HFFc6 (cell line): ENCODE measurements at regions not wholly inside any gene's neighbourhood (a gene's known extent, or its start where the extent isn't known, plus 50 kb on each side); places are given as distances from the start of the nearest gene placed in this dataset.
"Not testable (repeated sequence)": the region's sequence is repeated elsewhere in the genome, so short reads cannot be mapped to it uniquely, and the experiment has no call there.

Experiments
- DNase-seq: peaks from one replicate; pipeline ENCODE4 v3.0.0-alpha.2; 2018
- H3K27ac Mint-ChIP-seq: 2 replicates; pipeline ENCODE4 v1.8.0; 2020; ENCODE audit warnings: mild to moderate bottlenecking, mixed read lengths
- H3K27me3 Mint-ChIP-seq: 2 replicates; pipeline ENCODE4 v1.8.0; 2021; ENCODE audit warnings: mild to moderate bottlenecking, moderate library complexity, mixed read lengths; ENCODE audit not compliant: insufficient read depth
- H3K36me3 Mint-ChIP-seq: 2 replicates; pipeline ENCODE4 v1.8.0; 2021; ENCODE audit warnings: low read depth, mixed read lengths
- H3K4me1 Mint-ChIP-seq: 2 replicates; pipeline ENCODE4 v1.8.0; 2020; ENCODE audit warnings: low read depth, mixed read lengths
- H3K4me3 Mint-ChIP-seq: 2 replicates; pipeline ENCODE4 v1.8.0; 2020; ENCODE audit warnings: mild to moderate bottlenecking, moderate library complexity, mixed read lengths
- H3K9me3 Mint-ChIP-seq: 2 replicates; pipeline ENCODE4 v1.8.0; 2020; ENCODE audit warnings: mild to moderate bottlenecking, mixed read lengths
- TF ChIP-seq, protein P1 (sequence below): fragments of 200-600 bp; sonication (generic); IDR thresholded peaks from 2 replicates; pipeline ENCODE4 v1.5.0; 2021; ENCODE audit warnings: antibody characterized with exemption, mild to moderate bottlenecking

DNA sequence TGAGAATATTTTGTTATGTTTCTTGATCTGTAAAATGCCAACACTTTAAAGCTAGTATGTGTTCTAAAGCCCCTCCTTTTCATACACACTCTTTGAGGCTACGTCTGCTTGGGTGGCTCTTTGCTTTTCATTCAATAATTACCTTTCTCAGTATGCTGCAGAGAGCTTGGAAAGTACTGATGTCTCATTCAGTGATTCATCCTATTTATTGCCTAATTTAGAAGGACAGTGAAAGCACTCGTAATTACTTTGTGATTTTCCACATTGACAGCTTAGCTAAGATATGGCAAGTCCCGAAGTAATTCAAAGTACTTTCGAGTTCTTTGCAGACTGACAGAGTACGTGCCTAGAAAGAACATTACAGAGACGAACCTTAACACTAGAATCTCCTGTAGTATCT is 57.2 kb downstream of the BMP15 start:
- TF ChIP-seq, protein P1, sequence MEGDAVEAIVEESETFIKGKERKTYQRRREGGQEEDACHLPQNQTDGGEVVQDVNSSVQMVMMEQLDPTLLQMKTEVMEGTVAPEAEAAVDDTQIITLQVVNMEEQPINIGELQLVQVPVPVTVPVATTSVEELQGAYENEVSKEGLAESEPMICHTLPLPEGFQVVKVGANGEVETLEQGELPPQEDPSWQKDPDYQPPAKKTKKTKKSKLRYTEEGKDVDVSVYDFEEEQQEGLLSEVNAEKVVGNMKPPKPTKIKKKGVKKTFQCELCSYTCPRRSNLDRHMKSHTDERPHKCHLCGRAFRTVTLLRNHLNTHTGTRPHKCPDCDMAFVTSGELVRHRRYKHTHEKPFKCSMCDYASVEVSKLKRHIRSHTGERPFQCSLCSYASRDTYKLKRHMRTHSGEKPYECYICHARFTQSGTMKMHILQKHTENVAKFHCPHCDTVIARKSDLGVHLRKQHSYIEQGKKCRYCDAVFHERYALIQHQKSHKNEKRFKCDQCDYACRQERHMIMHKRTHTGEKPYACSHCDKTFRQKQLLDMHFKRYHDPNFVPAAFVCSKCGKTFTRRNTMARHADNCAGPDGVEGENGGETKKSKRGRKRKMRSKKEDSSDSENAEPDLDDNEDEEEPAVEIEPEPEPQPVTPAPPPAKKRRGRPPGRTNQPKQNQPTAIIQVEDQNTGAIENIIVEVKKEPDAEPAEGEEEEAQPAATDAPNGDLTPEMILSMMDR: no peak
- no peaks in the 10 kb centered on the region for H3K36me3 Mint-ChIP-seq
- H3K27ac Mint-ChIP-seq: no peak overlapping the region
- H3K4me1 Mint-ChIP-seq: no peaks in the 10 kb centered on the region
- no peaks in the 10 kb centered on the region for H3K27me3 Mint-ChIP-seq
- no peak overlapping the region for H3K4me3 Mint-ChIP-seq
- H3K9me3 Mint-ChIP-seq: peaks cover 6% of the 10 kb centered on the region; the same call in 1 of the 2 replicates
- no peak for DNase-seq

DNA sequence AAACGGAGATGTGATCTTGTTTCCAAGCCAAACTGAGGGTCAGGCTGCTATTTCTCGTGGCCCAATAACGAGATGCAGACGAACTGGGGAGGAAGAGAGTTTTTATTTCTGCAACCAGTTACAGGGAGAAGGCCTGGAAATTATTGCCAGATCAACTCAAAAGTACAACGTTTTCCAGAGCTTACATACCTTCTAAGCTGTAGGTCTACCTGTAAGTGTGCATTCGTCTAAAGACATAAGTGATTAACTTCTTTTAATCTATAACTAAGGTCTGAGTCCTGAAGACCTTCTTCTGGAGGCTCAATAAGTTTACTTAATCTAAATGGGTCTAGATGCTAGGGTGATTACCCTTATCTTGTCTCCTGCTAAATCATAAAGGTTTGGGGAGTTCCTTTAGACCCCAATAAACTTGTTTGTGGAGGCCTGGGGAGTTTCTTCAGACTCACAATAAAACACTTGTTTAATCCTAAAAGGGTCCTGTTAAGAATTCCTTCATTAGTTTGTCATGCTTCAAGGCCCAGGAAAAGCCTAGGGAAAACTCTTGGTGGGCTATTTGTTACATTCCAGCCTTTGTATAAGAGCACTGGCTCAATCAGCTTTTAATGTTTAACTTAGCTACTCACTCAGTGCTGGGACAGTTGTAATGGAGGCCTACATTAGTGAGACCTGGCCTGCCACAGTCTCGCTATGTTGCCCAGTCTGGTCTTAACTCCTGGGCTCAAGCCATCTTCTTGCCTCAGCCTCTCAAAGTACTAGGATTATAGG is 58.5 kb downstream of the BMP15 start:
- not testable (repeated sequence) for DNase-seq, H3K4me3 Mint-ChIP-seq, H3K4me1 Mint-ChIP-seq, H3K27me3 Mint-ChIP-seq, H3K9me3 Mint-ChIP-seq, H3K27ac Mint-ChIP-seq, H3K36me3 Mint-ChIP-seq

DNA sequence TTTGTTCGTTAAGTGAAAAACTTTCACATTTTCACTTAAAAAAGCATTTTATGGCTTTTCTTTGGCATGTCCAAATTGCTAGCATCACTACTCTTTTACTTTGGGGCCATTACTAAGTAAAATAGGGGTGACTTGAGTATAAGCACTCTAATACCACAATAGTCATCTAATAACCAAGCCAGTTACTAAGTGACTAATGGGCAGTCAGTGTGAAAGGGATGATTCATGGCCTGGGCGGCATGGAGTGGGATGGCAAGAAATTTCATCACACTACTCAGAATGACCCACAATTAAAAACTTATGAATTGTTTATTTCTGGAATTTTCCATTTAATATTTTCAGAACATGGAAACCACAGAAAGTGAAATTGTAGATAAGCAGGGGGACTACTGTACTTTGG is 60.9 kb downstream of the BMP15 start:
- Mint-ChIP-seq H3K27ac (no peak overlapping the region), H3K36me3 (no peaks in the 10 kb centered on the region), H3K9me3 (no peaks in the 10 kb centered on the region), H3K4me3 (no peak overlapping the region), H3K27me3 (no peaks in the 10 kb centered on the region), H3K4me1 (no peaks in the 10 kb centered on the region)
- no peak for DNase-seq
- TF ChIP-seq, protein P1: no peak

DNA sequence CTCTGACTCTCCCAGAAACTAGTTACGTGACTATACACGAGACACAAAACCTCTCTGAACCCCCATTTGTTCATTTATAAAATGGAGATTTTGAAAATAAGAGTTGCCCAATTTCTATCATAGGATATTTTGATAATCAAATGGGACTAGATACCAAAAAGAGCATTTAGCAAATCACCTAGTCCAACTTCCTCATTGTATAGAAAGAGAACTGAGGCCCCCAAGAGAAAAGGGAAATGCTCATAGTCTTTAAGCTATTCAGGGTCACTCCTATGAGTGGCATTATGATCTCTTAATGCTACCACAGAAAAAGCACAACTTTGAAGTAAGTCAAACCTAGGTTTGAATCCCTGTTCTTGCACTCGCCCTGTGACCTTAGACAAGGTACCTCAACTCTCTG is 62.7 kb downstream of the BMP15 start:
- no peak overlapping the region for H3K27ac Mint-ChIP-seq
- H3K4me3 Mint-ChIP-seq: no peak overlapping the region
- H3K27me3 Mint-ChIP-seq: no peaks in the 10 kb centered on the region
- no peak for DNase-seq
- no peaks in the 10 kb centered on the region for H3K9me3 Mint-ChIP-seq
- TF ChIP-seq, protein P1: no peak
- H3K36me3 Mint-ChIP-seq: no peaks in the 10 kb centered on the region
- H3K4me1 Mint-ChIP-seq: no peaks in the 10 kb centered on the region

DNA sequence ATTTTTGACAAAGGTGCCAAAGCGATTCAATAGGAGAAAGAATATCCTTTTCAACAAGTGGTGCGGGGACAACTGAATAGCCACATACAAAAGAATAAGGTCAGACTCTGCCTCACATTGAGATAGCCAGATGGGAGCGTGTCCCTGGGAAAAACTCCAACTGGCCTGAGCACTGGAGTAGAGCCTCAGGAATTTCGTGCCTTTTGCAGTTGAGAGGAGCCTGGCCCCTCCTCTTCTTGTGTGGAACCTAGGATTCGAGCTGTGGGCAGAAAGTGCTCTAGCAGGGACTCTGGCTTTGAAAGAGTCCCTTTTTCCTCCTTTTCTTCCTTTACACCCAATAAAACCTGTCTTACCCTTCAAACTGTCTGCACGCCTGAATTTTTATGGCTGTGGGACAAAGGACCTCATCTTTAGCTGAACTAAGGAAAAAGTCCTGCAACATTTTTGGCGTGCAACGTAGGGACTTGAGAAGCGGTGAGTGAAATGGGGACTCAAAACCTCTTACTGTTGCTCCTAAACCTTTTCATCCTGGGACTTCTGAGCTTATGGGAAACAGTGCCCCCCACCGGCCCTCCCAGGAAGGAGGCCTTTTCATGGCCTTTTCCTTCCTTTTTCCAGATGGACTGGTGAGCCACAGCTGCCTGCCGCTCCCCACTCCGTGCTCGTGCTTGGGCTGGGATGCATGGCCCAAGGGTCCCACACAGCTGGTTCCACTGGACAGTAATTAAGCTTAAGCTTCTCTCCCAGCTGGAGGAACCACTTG is 68.6 kb downstream of the BMP15 start:
- no peaks in the 10 kb centered on the region for H3K4me1 Mint-ChIP-seq
- DNase-seq: no peak
- H3K4me3 Mint-ChIP-seq: no peak overlapping the region
- TF ChIP-seq, protein P1: no peak
- H3K36me3 Mint-ChIP-seq: no peaks in the 10 kb centered on the region
- no peaks in the 10 kb centered on the region for H3K9me3 Mint-ChIP-seq
- H3K27me3 Mint-ChIP-seq: no peaks in the 10 kb centered on the region
- H3K27ac Mint-ChIP-seq: no peak overlapping the region

DNA sequence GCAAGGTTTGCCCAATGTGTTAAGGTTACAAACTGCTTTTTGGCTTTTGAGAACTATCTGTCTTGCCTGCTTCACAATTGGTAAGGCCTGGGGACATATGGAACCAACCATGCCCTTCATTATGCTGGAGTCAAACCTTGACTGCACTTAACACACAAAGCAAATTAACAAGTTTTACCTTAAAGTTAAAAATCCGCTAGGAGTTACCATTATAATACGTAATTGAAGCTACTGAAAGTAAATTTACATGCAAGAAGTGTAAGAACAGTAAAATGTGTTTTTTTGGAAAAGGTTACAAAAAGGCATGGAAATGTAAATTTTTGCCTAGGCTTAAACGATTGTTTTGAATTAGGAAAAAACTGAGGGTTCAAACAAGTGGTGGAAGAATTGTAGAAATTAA is 69.7 kb downstream of the BMP15 start:
- TF ChIP-seq, protein P1: no peak

More for the DNA sequence above, 69.7 kb downstream of the BMP15 start:
- Mint-ChIP-seq H3K27ac (no peak overlapping the region), H3K9me3 (no peaks in the 10 kb centered on the region), H3K4me1 (no peaks in the 10 kb centered on the region), H3K27me3 (no peaks in the 10 kb centered on the region), H3K36me3 (no peaks in the 10 kb centered on the region), H3K4me3 (no peak overlapping the region)
- no peak for DNase-seq
